ENCODE measurements at regions not wholly inside any gene's neighbourhood (a gene's known extent, or its start where the extent isn't known, plus 50 kb on each side); places are given as distances from the start of the nearest gene placed in this dataset.
"Not testable (repeated sequence)": the region's sequence is repeated elsewhere in the genome, so short reads cannot be mapped to it uniquely, and the experiment has no call there.

DNA sequence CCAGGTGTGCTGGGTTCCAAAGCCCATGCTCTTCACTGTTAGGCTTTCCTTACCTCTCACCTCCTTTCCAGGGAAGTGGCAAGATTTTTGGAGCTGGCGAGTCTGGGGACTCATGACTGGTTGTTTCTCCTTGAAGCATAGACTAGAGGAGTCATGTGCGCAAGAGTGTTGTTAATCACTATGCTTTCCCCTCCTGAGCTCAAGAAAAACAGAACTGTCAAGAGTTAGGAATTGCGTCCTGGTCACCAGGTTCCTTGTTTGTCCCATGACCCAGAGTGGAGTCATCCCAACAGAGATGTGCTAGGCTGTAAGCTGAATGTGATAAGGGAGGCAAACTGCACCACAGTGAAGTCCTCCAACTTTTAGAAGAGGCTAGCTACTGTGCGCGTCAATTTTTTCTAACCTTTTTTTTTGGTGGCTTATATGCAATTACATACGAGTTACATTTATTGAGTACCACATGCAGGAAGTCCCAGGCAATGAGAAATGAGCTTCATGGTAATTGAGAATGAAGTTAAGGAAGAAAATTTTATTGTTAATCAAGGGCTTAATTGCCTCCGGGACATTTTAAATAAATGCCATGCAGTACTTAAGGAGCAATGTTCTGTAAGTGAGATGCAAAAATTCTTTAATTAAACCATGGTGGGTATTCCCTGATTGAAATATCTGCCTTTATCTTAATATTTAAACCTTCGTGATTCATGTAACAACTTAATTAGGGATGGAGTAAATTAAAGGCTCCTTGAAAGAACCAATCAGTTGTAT is 233.9 kb downstream of the ZIC5 start:
- no peak for DNase-seq (ENCODE audit: low read depth)

DNA sequence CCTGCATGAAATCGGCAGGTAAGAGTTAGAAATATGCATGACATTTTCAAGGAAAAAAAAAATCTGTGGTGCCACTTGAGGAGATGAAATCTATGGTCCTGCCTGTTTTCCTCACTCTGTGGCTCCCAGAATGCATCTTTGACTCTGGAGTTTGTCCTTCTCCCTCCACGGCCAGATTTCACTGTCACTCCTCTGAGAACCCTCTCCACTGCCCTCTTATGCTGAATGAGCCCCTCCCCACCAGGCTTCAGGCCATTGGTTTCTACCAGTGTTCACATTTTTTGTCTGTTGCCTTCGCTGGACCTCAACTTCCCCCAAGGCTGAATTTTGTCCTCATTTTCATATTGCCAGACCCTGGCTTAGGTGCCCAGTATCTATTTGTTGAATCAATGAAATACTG is 235.0 kb downstream of the ZIC5 start:
- DNase-seq (ENCODE audit: low read depth): no peak

DNA sequence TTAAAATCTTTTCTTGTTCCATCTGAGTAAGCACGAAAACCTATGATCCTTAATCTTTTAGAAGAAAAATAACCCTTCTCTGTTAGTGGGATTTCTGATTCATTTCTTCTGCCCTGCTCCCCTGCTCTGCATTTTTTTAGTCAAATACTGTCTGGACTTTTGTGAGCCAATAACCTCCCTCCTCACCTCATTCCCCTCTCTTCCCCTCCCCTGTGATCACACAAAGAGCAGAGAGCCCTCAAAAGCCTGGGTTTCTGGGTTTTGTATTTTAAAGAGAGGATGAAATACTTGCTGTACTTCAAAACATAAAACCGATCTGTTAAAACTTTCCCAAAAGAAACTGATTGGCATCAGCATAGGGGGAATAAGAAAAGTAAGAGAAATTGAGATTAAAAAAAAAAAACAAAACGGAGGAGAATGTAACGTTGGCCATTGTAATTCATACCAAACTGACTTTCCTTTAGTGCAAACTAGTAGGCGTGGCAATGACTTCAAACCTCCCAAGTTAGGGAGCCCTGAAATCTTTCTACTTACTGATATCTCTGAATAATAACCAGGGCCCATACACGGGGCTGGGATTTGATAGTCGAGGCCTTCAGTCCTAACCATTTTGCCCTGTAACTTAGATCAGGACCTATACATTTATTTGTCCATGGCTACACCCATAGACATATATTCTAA is 232.9 kb downstream of the TM9SF2 start:
- no peak for DNase-seq (ENCODE audit: low read depth)

- no peak for DNase-seq (ENCODE audit: low read depth)
These were observed 232.1 kb downstream of the TM9SF2 start for GRCh38 chr13:99733346-99733745.

GRCh38 chr13:99731747-99732146 is 230.5 kb downstream of the TM9SF2 start:
- DNase-seq (ENCODE audit: low read depth): no peak

DNA sequence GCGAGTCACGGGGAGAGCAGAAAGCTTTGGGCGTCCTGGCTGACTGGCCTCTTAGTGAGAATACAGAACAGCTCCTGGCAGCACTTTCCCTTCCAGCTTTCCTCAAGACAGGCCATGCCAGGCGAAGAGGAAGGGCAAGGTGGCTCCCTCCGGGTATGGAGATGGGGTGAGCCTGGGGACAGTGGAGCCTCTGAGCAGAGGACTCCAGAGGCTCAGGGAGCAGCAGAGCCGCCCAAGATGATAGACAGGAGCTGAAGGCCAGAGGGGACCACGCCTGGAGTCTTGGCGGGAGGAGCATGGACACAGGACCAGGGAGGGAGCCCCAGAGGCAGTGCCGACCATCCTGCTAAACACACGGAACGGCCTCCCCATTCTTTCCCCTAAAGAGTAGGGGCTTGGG is 229.1 kb downstream of the TM9SF2 start:
- DNase-seq (ENCODE audit: low read depth): no peak

DNA sequence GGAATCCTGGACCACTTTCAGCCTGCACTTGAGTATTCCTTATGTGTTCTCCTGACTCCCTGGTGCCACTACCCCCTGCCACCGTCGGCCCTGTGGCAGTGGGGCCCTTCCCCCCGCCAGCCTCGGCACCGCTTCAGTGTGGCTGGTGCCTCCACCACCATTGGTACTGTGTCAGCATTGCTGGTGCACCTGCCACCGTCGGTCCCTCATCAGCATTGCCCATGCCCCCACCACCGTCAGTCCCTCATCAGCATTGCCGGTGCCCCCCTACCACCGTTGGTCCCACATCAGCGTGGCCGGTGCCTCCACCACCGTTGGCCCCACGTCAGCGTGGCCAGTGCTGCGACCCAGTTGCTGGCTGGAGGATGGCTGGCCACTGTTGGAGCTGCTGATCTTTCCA is 228.5 kb downstream of the TM9SF2 start:
- DNase-seq (ENCODE audit: low read depth): no peak

DNA sequence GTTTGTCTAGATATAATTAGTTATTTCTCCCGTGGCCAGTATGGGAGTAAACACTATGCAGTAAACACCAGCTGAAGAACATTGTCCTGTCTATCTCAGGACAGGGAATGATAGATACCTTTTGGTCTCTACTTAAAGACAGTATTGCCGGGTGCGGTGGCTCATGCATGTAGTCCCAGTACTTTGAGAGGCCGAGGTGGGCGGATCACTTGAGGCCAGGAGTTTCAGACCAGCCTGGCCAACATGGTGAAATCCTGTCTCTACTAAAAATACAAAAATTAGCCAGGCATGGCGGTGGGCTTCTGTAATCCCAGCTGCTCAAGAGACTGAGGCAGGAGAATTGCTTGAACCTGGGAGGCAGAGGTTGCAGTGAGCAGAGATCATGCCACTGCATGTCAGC is 226.4 kb downstream of the TM9SF2 start:
- not testable (repeated sequence) for DNase-seq (ENCODE audit: low read depth)

DNA sequence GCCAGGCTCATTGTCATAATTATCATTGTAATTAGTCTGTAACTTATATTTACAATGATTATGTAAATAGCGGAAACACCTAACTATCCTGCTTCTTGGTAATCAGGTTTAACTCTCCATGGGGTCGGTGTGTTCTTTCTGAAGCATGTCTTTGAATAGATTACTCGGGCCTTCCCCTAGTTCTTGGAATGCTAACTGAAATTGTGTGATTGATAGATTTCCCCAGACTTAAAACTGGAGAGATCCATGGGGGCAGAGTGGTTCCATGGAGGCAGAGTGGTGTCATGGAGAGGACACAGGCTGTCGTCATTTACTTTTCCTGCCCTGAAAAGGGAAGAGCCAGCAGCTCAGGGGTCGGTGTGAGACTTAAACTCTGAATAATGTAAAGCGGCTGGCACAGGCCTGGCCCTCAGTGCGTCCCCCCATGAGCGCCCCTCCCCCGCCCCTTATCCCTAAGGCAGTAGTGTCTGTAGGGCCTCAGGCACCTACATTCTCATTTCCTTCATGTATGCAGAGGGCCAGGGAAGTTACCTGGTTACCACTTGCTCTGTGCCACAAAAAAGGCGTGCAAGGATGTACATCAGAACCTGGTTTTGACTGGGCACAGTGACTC is 225.1 kb downstream of the TM9SF2 start:
- DNase-seq (ENCODE audit: low read depth): no peak

DNA sequence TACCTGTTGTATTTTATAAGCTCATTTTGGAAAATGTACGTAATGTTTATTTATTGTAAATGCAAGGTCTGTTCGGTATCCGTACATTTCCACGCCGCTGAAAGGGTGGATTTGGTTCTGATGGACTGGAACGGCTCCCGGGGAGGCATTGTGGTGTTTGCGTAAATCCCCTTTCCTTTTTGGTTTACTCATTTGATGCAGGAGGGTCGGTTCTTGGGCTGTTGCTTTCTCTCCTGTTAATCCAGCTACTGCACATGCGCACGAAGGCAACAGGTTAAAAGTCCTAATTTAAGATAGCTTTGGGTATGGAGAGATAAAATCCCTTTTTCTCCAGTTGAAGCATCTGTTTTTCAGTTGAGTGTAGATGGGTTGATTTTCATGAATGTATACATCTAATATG is 224.4 kb downstream of the TM9SF2 start:
- DNase-seq (ENCODE audit: low read depth): no peak

- no peak for DNase-seq (ENCODE audit: low read depth)
These were observed 223.6 kb downstream of the TM9SF2 start for GRCh38 chr13:99724633-99725517.

- DNase-seq (ENCODE audit: low read depth): no peak
These were observed 222.6 kb downstream of the TM9SF2 start for GRCh38 chr13:99723878-99724277.

- no peak for DNase-seq (ENCODE audit: low read depth)
These were observed 221.7 kb downstream of the TM9SF2 start for GRCh38 chr13:99722931-99723330.

DNA sequence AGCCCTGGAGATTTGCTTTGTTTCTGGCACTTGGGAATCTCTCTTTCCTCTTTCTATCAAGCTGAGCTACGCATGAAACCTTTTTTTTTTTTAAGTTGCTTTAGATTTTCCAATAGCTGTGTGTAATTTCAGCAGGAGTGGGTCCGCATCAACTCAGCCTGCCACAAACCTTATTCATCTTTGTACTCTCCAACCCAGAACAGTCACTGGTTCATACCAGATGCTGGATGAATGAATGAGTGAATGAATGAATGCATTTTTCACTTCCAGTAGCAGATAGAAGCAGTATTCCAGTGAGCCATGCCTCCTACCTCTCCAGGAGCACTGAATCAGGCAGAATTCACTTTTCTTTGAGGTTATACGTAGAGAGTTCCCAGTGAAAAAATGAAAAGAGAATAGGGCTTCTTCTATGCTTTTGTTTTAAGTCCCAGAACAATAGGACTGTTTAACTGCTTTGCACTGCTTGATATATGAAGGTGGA is 221.1 kb downstream of the TM9SF2 start:
- DNase-seq (ENCODE audit: low read depth): no peak

GRCh38 chr13:99721606-99722337 is 220.5 kb downstream of the TM9SF2 start:
- peak; percentile 8 for DNase-seq (ENCODE audit: low read depth)

DNA sequence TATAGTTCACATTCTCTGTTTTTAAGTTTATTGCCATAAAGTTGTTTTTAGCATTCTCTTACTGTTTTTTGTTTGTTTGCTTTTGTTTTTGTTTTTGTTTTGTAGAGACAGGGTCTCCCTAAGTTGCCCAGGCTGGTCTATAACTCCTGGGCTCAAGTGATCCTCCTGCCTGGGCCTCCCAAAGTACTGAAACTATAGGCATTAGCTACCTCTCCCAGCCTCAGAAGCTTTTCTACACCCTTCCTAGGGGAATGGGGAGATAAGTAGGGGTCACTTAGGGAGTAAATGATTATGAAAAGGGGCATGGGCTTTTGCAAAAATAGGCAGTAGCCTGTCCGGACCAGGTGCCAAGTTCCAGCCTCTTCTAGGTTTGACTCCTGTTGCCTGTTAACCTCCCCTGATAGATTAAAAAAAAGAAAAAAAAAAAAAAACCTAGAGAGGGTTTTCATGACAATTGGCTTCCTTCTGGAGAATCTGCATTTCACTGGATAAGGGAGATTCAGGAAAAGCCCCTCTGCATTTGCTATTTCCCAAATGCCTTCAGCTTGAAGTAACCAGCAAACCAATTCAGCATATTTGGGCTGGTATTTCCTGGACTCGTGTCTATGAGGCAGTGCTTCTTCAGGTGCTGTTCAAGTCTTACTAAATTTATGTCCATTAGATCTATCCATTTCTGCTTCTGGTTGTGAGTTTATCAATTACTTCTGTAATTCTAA is 216.8 kb downstream of the TM9SF2 start:
- no peak for DNase-seq (ENCODE audit: low read depth)

- DNase-seq (ENCODE audit: low read depth): no peak
These were observed 207.9 kb downstream of the TM9SF2 start for GRCh38 chr13:99709134-99709533.

DNA sequence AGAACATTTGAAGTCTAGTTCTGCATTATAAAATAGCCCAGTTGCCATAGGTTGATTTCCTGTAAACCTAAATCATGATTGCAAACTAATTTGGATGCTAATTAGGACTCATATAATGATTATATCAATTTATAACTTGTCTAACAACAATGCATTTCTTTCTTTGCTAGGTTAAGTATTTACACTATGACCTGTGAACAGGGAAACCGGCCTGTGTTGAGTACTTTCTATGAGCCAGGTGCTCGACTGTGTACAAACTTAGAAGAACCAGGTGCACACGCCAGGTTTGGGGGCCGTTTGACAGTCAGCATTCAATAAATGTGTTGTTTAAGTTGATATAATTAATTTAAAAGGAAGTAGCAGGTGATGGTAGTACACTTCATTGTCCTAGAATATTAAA is 203.1 kb downstream of the TM9SF2 start:
- DNase-seq (ENCODE audit: low read depth): no peak

DNA sequence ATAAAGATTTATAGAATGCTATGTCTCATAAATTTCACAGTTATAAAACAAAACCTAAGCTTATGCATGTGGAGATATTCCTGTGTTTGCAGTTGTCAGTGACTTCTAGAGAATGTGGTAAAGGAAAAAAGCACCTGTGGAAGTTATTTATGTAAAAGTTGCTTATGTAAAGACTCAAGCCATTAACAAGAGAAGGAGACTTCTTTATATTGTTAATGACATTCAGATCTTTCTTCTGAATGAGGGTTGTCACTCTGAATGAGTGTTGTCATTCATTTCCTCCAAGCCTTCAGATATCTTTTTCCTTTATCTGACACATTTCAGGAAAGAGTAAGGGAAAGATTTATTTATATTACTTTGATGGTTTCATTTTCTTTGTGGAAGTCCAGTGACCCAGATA is 202.6 kb downstream of the TM9SF2 start:
- no peak for DNase-seq (ENCODE audit: low read depth)

- no peak for DNase-seq (ENCODE audit: low read depth)
These were observed 201.5 kb downstream of the TM9SF2 start for GRCh38 chr13:99702687-99703319.

Data from ELR (cell line).